ENCODE measurements at regions not wholly inside any gene's neighbourhood (a gene's known extent, or its start where the extent isn't known, plus 50 kb on each side); places are given as distances from the start of the nearest gene placed in this dataset.

DNA sequence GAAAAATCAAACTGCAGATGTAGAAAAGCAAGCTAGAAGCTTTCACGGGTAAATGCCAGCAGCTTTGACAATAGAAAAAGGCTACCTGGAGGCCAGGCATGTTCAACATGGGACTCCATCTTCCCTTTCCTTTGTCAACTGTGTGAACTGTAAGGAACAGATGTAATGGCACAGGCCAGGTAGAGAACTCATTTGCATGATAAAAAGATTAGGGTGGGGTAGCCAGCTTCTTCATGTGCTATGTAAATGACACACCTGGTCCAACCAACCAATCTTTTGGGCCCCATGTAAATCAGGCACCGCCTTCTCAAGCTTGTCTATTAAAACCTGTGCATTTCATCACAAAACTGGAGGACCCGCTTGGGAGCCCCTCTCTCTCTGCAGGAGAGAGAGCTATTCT lies 686.5 kb upstream of the GOLIM4 start:
- TF ChIP-seq CEBPB (IDR thresholded peaks at IDR 0.05; ENCODE audit: borderline replicate concordance, low read depth, low read length) = no peak
- TF ChIP-seq MYC (CRISPR knock-in tag; IDR thresholded peaks at IDR 0.05; ENCODE audit: borderline replicate concordance) = no peak
- no peak for TF ChIP-seq HIVEP1 (CRISPR knock-in tag; IDR thresholded peaks at IDR 0.05)
- TF ChIP-seq REXO4 (CRISPR knock-in tag; IDR thresholded peaks at IDR 0.05; ENCODE audit: borderline replicate concordance) = no peak
- TF ChIP-seq FOXC1 (CRISPR knock-in tag; IDR thresholded peaks at IDR 0.05; ENCODE audit: borderline replicate concordance) = no peak
- TF ChIP-seq JUNB (CRISPR knock-in tag; IDR thresholded peaks at IDR 0.05; ENCODE audit: borderline replicate concordance) = no peak
